HG03432 (cell line): ENCODE measurements at regions not wholly inside any gene's neighbourhood (a gene's known extent, or its start where the extent isn't known, plus 50 kb on each side); places are given as distances from the start of the nearest gene placed in this dataset.

Source experiments
- ATAC-seq: cut with Tn5 transposase; IDR thresholded peaks from one replicate; pipeline ENCODE4 v1.9.1; 2021; ENCODE audit warnings: mild to moderate bottlenecking, moderate library complexity; ENCODE audit not compliant: unreplicated experiment

- no peak for ATAC-seq
Measured at GRCh38 chr22:48396785-48397530, 1430.7 kb downstream of the BRD1 start.

GRCh38 chr22:48396091-48396784, 1431.4 kb downstream of the BRD1 start:
- ATAC-seq, result no peak

- ATAC-seq, result no peak
Measured at GRCh38 chr22:48395201-48395600, 1432.5 kb downstream of the BRD1 start.

GRCh38 chr22:48394787-48395186, 1432.9 kb downstream of the BRD1 start:
- no peak for ATAC-seq

- no peak for ATAC-seq
Measured at GRCh38 chr22:48393885-48394284, 1433.8 kb downstream of the BRD1 start.

- ATAC-seq, result no peak
Measured at GRCh38 chr22:48393041-48393370, 1434.7 kb downstream of the BRD1 start.

GRCh38 chr22:48391820-48392219, 1435.9 kb downstream of the BRD1 start:
- no peak for ATAC-seq

- ATAC-seq, result no peak
Measured at GRCh38 chr22:48391171-48391711, 1436.4 kb downstream of the BRD1 start.

GRCh38 chr22:48389916-48390315, 1437.8 kb downstream of the BRD1 start:
- ATAC-seq, result no peak

- ATAC-seq, result no peak
Measured at GRCh38 chr22:48382197-48382596, 1445.5 kb downstream of the BRD1 start.

- ATAC-seq, result no peak
Measured at GRCh38 chr22:48380016-48380665, 1447.5 kb downstream of the BRD1 start.

- no peak for ATAC-seq
Measured at GRCh38 chr22:48379371-48379770, 1448.3 kb downstream of the BRD1 start.

- ATAC-seq, result no peak
Measured at GRCh38 chr22:48378673-48379072, 1449.0 kb downstream of the BRD1 start.

GRCh38 chr22:48376936-48377712, 1450.5 kb downstream of the BRD1 start:
- no peak for ATAC-seq

GRCh38 chr22:48376428-48376827, 1451.2 kb downstream of the BRD1 start:
- no peak for ATAC-seq

GRCh38 chr22:48373626-48374173, 1454.0 kb downstream of the BRD1 start:
- ATAC-seq, result no peak

- no peak for ATAC-seq
Measured at GRCh38 chr22:48372390-48372789, 1455.3 kb downstream of the BRD1 start.

GRCh38 chr22:48371391-48371790, 1456.3 kb downstream of the BRD1 start:
- ATAC-seq, result no peak

GRCh38 chr22:48370508-48371325, 1457.0 kb downstream of the BRD1 start:
- ATAC-seq, result no peak
